ENCODE measurements at regions not wholly inside any gene's neighbourhood (a gene's known extent, or its start where the extent isn't known, plus 50 kb on each side); places are given as distances from the start of the nearest gene placed in this dataset.

- DNase-seq, result no peak
- TF ChIP-seq GATA1 (IDR thresholded peaks at IDR 0.05; ENCODE audit: low read depth, low read length) (no peak), POLR2A (IDR thresholded peaks at IDR 0.05; ENCODE audit: low read length) (no peak)
These were observed 139.2 kb downstream of the KIF26A start for GRCh38 chr14:104277416-104278213.

GRCh38 chr14:104278214-104278534, 139.8 kb downstream of the KIF26A start:
- no peak for TF ChIP-seq GATA1 (IDR thresholded peaks at IDR 0.05; ENCODE audit: low read depth, low read length)
- TF ChIP-seq POLR2A (IDR thresholded peaks at IDR 0.05; ENCODE audit: low read length), result no peak
- no peak for DNase-seq

- no peak for TF ChIP-seq GATA1 (IDR thresholded peaks at IDR 0.05; ENCODE audit: low read depth, low read length)
- no peak for TF ChIP-seq POLR2A (IDR thresholded peaks at IDR 0.05; ENCODE audit: low read length)
- DNase-seq, result no peak
These were observed 141.9 kb downstream of the KIF26A start for GRCh38 chr14:104280085-104280901.

- DNase-seq, result no peak
- TF ChIP-seq POLR2A (IDR thresholded peaks at IDR 0.05; ENCODE audit: low read length) (no peak), GATA1 (IDR thresholded peaks at IDR 0.05; ENCODE audit: low read depth, low read length) (no peak)
These were observed 142.7 kb downstream of the KIF26A start for GRCh38 chr14:104280902-104281767.

- TF ChIP-seq GATA1 (IDR thresholded peaks at IDR 0.05; ENCODE audit: low read depth, low read length), result no peak
- no peak for TF ChIP-seq POLR2A (IDR thresholded peaks at IDR 0.05; ENCODE audit: low read length)
- DNase-seq, result no peak
These were observed 143.4 kb downstream of the KIF26A start for GRCh38 chr14:104281768-104282301.

- TF ChIP-seq POLR2A (IDR thresholded peaks at IDR 0.05; ENCODE audit: low read length), result no peak
- no peak for TF ChIP-seq GATA1 (IDR thresholded peaks at IDR 0.05; ENCODE audit: low read depth, low read length)
These were observed 144.2 kb downstream of the KIF26A start for GRCh38 chr14:104282332-104283196.

GRCh38 chr14:104283197-104284106, 145.1 kb downstream of the KIF26A start:
- TF ChIP-seq POLR2A (IDR thresholded peaks at IDR 0.05; ENCODE audit: low read length), result no peak
- TF ChIP-seq GATA1 (IDR thresholded peaks at IDR 0.05; ENCODE audit: low read depth, low read length), result no peak
- no peak for DNase-seq

More at GRCh38 chr14:104282332-104283196, 144.2 kb downstream of the KIF26A start:
- DNase-seq, result no peak

GRCh38 chr14:104284107-104284592, 145.8 kb downstream of the KIF26A start:
- DNase-seq, result no peak
- no peak for TF ChIP-seq GATA1 (IDR thresholded peaks at IDR 0.05; ENCODE audit: low read depth, low read length)
- no peak for TF ChIP-seq POLR2A (IDR thresholded peaks at IDR 0.05; ENCODE audit: low read length)

GRCh38 chr14:104284636-104285507, 146.5 kb downstream of the KIF26A start:
- TF ChIP-seq POLR2A (IDR thresholded peaks at IDR 0.05; ENCODE audit: low read length) (no peak), GATA1 (IDR thresholded peaks at IDR 0.05; ENCODE audit: low read depth, low read length) (no peak)
- DNase-seq, result no peak

GRCh38 chr14:104285508-104285840, 147.1 kb downstream of the KIF26A start:
- DNase-seq, result no peak
- no peak for TF ChIP-seq GATA1 (IDR thresholded peaks at IDR 0.05; ENCODE audit: low read depth, low read length)
- TF ChIP-seq POLR2A (IDR thresholded peaks at IDR 0.05; ENCODE audit: low read length), result no peak

- DNase-seq, result no peak
- TF ChIP-seq POLR2A (IDR thresholded peaks at IDR 0.05; ENCODE audit: low read length), result no peak
- TF ChIP-seq GATA1 (IDR thresholded peaks at IDR 0.05; ENCODE audit: low read depth, low read length), result no peak
These were observed 147.7 kb downstream of the KIF26A start for GRCh38 chr14:104286086-104286485.

Data from erythroblast (primary cell).